PC-3 (cell line): ENCODE measurements at regions not wholly inside any gene's neighbourhood (a gene's known extent, or its start where the extent isn't known, plus 50 kb on each side); places are given as distances from the start of the nearest gene placed in this dataset.

ENCODE experiments used
- EZH2 ChIP-seq: fragments of 300-600 bp; sonication (generic); IDR thresholded peaks from one replicate; pipeline ENCODE4 v1.6.1; 2017; ENCODE audit warnings: antibody characterized with exemption, mild to moderate bottlenecking, low read length; ENCODE audit not compliant: unreplicated experiment
- EZH2phosphoT487 ChIP-seq: fragments of 300-600 bp; sonication (generic); IDR thresholded peaks from 2 replicates; pipeline ENCODE4 v1.6.1; 2018; ENCODE audit warnings: mild to moderate bottlenecking, antibody characterized with exemption, low read length, borderline replicate concordance
- TF ChIP-seq, protein P1 (sequence below): fragments of 300-600 bp; sonication (generic); conservative IDR thresholded peaks from 2 replicates; pipeline ENCODE4 v1.5.1; 2017; ENCODE audit warnings: antibody characterized with exemption, low read depth, mild to moderate bottlenecking, low read length

DNA sequence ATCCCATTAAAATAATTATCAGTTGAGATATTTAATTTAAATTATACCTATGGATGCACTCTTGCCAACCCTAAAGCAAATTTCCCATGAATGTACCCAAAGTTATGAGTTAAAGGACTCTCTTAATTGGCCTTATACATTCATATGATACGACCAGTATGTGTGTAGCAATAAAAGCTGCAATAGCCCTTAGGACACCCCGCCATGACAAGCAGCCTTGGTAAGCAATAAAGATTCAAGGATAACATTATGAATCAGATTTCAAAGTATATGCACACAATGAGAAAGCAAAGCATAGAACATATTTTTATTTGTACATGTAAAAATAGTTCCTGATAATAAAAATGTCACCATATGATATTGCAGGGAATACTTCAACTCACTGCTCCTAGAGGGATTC is 1699.3 kb upstream of the CDH9 start:
- TF ChIP-seq EZH2phosphoT487 (no peak), EZH2 (no peak)
- TF ChIP-seq, protein P1, sequence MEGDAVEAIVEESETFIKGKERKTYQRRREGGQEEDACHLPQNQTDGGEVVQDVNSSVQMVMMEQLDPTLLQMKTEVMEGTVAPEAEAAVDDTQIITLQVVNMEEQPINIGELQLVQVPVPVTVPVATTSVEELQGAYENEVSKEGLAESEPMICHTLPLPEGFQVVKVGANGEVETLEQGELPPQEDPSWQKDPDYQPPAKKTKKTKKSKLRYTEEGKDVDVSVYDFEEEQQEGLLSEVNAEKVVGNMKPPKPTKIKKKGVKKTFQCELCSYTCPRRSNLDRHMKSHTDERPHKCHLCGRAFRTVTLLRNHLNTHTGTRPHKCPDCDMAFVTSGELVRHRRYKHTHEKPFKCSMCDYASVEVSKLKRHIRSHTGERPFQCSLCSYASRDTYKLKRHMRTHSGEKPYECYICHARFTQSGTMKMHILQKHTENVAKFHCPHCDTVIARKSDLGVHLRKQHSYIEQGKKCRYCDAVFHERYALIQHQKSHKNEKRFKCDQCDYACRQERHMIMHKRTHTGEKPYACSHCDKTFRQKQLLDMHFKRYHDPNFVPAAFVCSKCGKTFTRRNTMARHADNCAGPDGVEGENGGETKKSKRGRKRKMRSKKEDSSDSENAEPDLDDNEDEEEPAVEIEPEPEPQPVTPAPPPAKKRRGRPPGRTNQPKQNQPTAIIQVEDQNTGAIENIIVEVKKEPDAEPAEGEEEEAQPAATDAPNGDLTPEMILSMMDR: no peak
